GM23338 (cell line): ENCODE measurements at regions not wholly inside any gene's neighbourhood (a gene's known extent, or its start where the extent isn't known, plus 50 kb on each side); places are given as distances from the start of the nearest gene placed in this dataset.

Experiments used
- ATAC-seq: fragments of 200-7000 bp; cut with Tn5 transposase; 3 replicates; pipeline ENCODE4 v1.9.1; 2020
- DNase-seq: peaks from one replicate; pipeline ENCODE4 v3.0.0-alpha.2; 2015; ENCODE audit warnings: low spot score
- H2AFZ ChIP-seq: fragments of 200-600 bp; sonication (generic); 2 replicates; pipeline ENCODE4 v1.8.0; 2016; ENCODE audit warnings: antibody characterized with exemption, mild to moderate bottlenecking, moderate library complexity
- H3F3A ChIP-seq: fragments of 200-600 bp; sonication (generic); replicated peaks from 2 replicates; pipeline ENCODE4 v1.8.0; 2017; ENCODE audit warnings: antibody characterized with exemption, mixed run types, low read depth
- H3K27ac ChIP-seq: fragments of 200-600 bp; sonication (generic); 2 replicates; pipeline ENCODE4 v1.6.1; 2016; ENCODE audit warnings: low read depth
- H3K27me3 ChIP-seq: fragments of 200-600 bp; sonication (generic); 2 replicates; pipeline ENCODE4 v1.8.0; 2016; ENCODE audit warnings: mild to moderate bottlenecking, mixed run types, moderate library complexity; ENCODE audit not compliant: insufficient read depth
- H3K36me3 ChIP-seq: fragments of 200-600 bp; sonication (generic); 2 replicates; pipeline ENCODE4 v1.8.0; 2016; ENCODE audit warnings: mild to moderate bottlenecking; ENCODE audit not compliant: insufficient read depth
- H3K4me1 ChIP-seq: fragments of 200-600 bp; sonication (generic); 2 replicates; pipeline ENCODE4 v1.8.0; 2016; ENCODE audit warnings: mild to moderate bottlenecking, moderate library complexity; ENCODE audit not compliant: insufficient read depth
- H3K4me2 ChIP-seq: fragments of 200-600 bp; sonication (generic); 2 replicates; pipeline ENCODE4 v1.7.1; 2017; ENCODE audit warnings: mixed run types
- H3K4me3 ChIP-seq: fragments of 200-600 bp; sonication (generic); 2 replicates; pipeline ENCODE4 v1.6.1; 2016; ENCODE audit warnings: mixed run types
- H3K79me2 ChIP-seq: fragments of 200-600 bp; sonication (generic); replicated peaks from 2 replicates; pipeline ENCODE4 v1.8.0; 2017; ENCODE audit warnings: mild to moderate bottlenecking; ENCODE audit not compliant: insufficient read depth
- H3K9me2 ChIP-seq: fragments of 200-600 bp; sonication (generic); 2 replicates; pipeline ENCODE4 v1.8.0; 2017; ENCODE audit not compliant: insufficient read depth
- H4K20me1 ChIP-seq: fragments of 200-600 bp; sonication (generic); replicated peaks from 2 replicates; pipeline ENCODE4 v1.8.0; 2017; ENCODE audit warnings: mild to moderate bottlenecking; ENCODE audit not compliant: insufficient read depth
- H3K27ac Mint-ChIP-seq: 2 replicates; pipeline ENCODE4 v1.8.0; 2020; ENCODE audit warnings: inconsistent platforms, mild to moderate bottlenecking, moderate library complexity, mixed read lengths
- H3K27me3 Mint-ChIP-seq: 3 replicates; pipeline ENCODE4 v1.8.0; 2022; ENCODE audit warnings: low read depth, mild to moderate bottlenecking, moderate library complexity, mixed read lengths, inconsistent platforms; ENCODE audit not compliant: insufficient read depth, poor library complexity
- H3K36me3 Mint-ChIP-seq: 3 replicates; pipeline ENCODE4 v1.8.0; 2021; ENCODE audit warnings: low read depth, mild to moderate bottlenecking, inconsistent platforms, moderate library complexity, mixed read lengths
- H3K4me1 Mint-ChIP-seq: 3 replicates; pipeline ENCODE4 v1.8.0; 2020; ENCODE audit warnings: mild to moderate bottlenecking, inconsistent platforms, mixed read lengths
- H3K4me3 Mint-ChIP-seq: 3 replicates; pipeline ENCODE4 v1.8.0; 2021; ENCODE audit warnings: moderate library complexity, mild to moderate bottlenecking, inconsistent platforms, mixed read lengths
- H3K9me3 Mint-ChIP-seq: 3 replicates; pipeline ENCODE4 v1.8.0; 2020; ENCODE audit warnings: moderate library complexity, mild to moderate bottlenecking, inconsistent platforms, mixed read lengths
- CREB1 ChIP-seq: fragments of 250-450 bp; sonication (Bioruptor Pico); IDR thresholded peaks from 2 replicates; pipeline ENCODE4 v1.5.0; 2020; ENCODE audit warnings: low read depth, mild to moderate bottlenecking, moderate library complexity
- CTCF ChIP-seq, 2 experiments: fragments of 200-600 bp in 1 of 2; sonication (generic) in 1 of 2; conservative IDR thresholded peaks; 2 replicates each; pipeline versions ENCODE4 v1.5.1 to v1.6.1; 2016 to 2017; ENCODE audit warnings: antibody characterized with exemption in 2 of 2, low read depth in 2 of 2, mild to moderate bottlenecking in 2 of 2, moderate library complexity in 1 of 2
- EZH2 ChIP-seq: fragments of 200-600 bp; sonication (generic); IDR thresholded peaks from one replicate; pipeline ENCODE4 v1.8.0; 2017; ENCODE audit warnings: antibody characterized with exemption, mild to moderate bottlenecking, low read depth; ENCODE audit not compliant: unreplicated experiment
- EZH2phosphoT487 ChIP-seq: fragments of 200-600 bp; sonication (generic); IDR thresholded peaks from one replicate; pipeline ENCODE4 v1.8.1; 2018; ENCODE audit warnings: antibody characterized with exemption; ENCODE audit not compliant: unreplicated experiment
- JUNB ChIP-seq: IDR thresholded peaks from one replicate; pipeline ENCODE4 v1.6.1; 2016; ENCODE audit warnings: antibody characterized with exemption; ENCODE audit not compliant: unreplicated experiment
- NANOG ChIP-seq: IDR thresholded peaks from 2 replicates; pipeline ENCODE4 v1.6.1; 2016; ENCODE audit warnings: antibody characterized with exemption, borderline replicate concordance
- POLR2AphosphoS5 ChIP-seq: IDR thresholded peaks from 2 replicates; pipeline ENCODE4 v1.6.1; 2016; ENCODE audit warnings: antibody characterized with exemption, low read depth
- STAT1 ChIP-seq: IDR thresholded peaks from one replicate; pipeline ENCODE4 v1.6.1; 2016; ENCODE audit warnings: antibody characterized with exemption; ENCODE audit not compliant: unreplicated experiment
- ZNF114 ChIP-seq: fragments of 250-450 bp; sonication (Bioruptor Pico); IDR thresholded peaks from 2 replicates; pipeline ENCODE4 v1.5.0; 2020; ENCODE audit warnings: mild to moderate bottlenecking, moderate library complexity
- ZNF331 ChIP-seq: fragments of 250-450 bp; sonication (Bioruptor Pico); IDR thresholded peaks from 2 replicates; pipeline ENCODE4 v1.5.0; 2020; ENCODE audit warnings: low read depth, mild to moderate bottlenecking, moderate library complexity
- ZNF462 ChIP-seq: fragments of 250-450 bp; sonication (Bioruptor Pico); IDR thresholded peaks from 2 replicates; pipeline ENCODE4 v1.5.0; 2020; ENCODE audit warnings: mild to moderate bottlenecking, moderate library complexity

GRCh38 chr2:194591192-194591591 lies 1065.8 kb upstream of the SLC39A10 start:
- peak overlapping the region; percentile 43; the same call in 1 of the 2 replicates for H2AFZ ChIP-seq
- no peaks in the 10 kb centered on the region for H3K27me3 ChIP-seq
- Mint-ChIP-seq H3K36me3 (no peaks in the 10 kb centered on the region), H3K9me3 (no peaks in the 10 kb centered on the region), H3K4me3 (no peak overlapping the region), H3K27me3 (no peaks in the 10 kb centered on the region), H3K27ac (no peak overlapping the region), H3K4me1 (peaks cover 10% of the 10 kb centered on the region)
- 0 out of 2 replicates have a peak, but pooled peaks cover 5% of the 10 kb centered on the region for H3K9me2 ChIP-seq
- no peaks in the 10 kb centered on the region for H3K79me2 ChIP-seq
- H4K20me1 ChIP-seq, result no peaks in the 10 kb centered on the region
- H3K4me2 ChIP-seq, result no peak overlapping the region
- H3K36me3 ChIP-seq, result no peaks in the 10 kb centered on the region
- H3K4me3 ChIP-seq, result no peak overlapping the region
- DNase-seq, result no peak
- H3F3A ChIP-seq, result no peaks in the 10 kb centered on the region
- ATAC-seq, result no peak
- no peak for TF ChIP-seq EZH2phosphoT487
- TF ChIP-seq ZNF331 (CRISPR knock-in tag), result no peak
- no peaks in the 10 kb centered on the region for H3K4me1 ChIP-seq
- no peak overlapping the region for H3K27ac ChIP-seq

GRCh38 chr2:194587739-194588270 lies 1069.2 kb upstream of the SLC39A10 start:
- H3K4me2 ChIP-seq, result no peak overlapping the region
- ATAC-seq, result no peak
- no peak overlapping the region for H3K4me3 Mint-ChIP-seq
- no peak overlapping the region for H3K27ac ChIP-seq
- no peaks in the 10 kb centered on the region for H3K9me3 Mint-ChIP-seq
- H3K4me1 ChIP-seq, result no peaks in the 10 kb centered on the region
- no peak for DNase-seq
- no peak overlapping the region for H3K27ac Mint-ChIP-seq
- no peaks in the 10 kb centered on the region for H3K79me2 ChIP-seq
- no peaks in the 10 kb centered on the region for H3K27me3 Mint-ChIP-seq
- H3K36me3 ChIP-seq, result no peaks in the 10 kb centered on the region
- no peak overlapping the region for H3K4me3 ChIP-seq
- peaks cover 10% of the 10 kb centered on the region for H3K4me1 Mint-ChIP-seq
- H3K9me2 ChIP-seq, result no peaks in the 10 kb centered on the region
- H3F3A ChIP-seq, result no peaks in the 10 kb centered on the region
- H4K20me1 ChIP-seq, result no peaks in the 10 kb centered on the region
- no peaks in the 10 kb centered on the region for H3K27me3 ChIP-seq
- H3K36me3 Mint-ChIP-seq, result no peaks in the 10 kb centered on the region
- no peak overlapping the region for H2AFZ ChIP-seq
- no peak for TF ChIP-seq CREB1 (CRISPR knock-in tag)
- TF ChIP-seq ZNF114 (CRISPR knock-in tag), result no peak
- no peak for TF ChIP-seq ZNF331 (CRISPR knock-in tag)
- TF ChIP-seq CTCF (conservative IDR thresholded peaks at IDR 0.05; ENCODE audit: low read depth in 2 of 2), result no peak
- TF ChIP-seq ZNF462, result no peak
- TF ChIP-seq POLR2AphosphoS5, result no peak
- no peak for TF ChIP-seq JUNB
- no peak for TF ChIP-seq STAT1
- TF ChIP-seq EZH2, result no peak
- TF ChIP-seq EZH2phosphoT487, result no peak
- TF ChIP-seq NANOG, result no peak
